Ovary (tissue), 3 donors: ENCODE measurements at regions not wholly inside any gene's neighbourhood (a gene's known extent, or its start where the extent isn't known, plus 50 kb on each side); places are given as distances from the start of the nearest gene placed in this dataset.

Experiments used
- EP300 ChIP-seq: sonication (generic); formaldehyde crosslinking; IDR thresholded peaks from one replicate; pipeline ENCODE4 v1.6.1; 2017; ENCODE audit warnings: antibody characterized with exemption
- TF ChIP-seq, protein P1 (sequence below), 3 donors: fragments of 450-650 bp in 2 of 3; fragments of 200-600 bp in 1 of 3; IDR thresholded peaks; one replicate each; pipeline versions ENCODE4 v1.5.1 to v1.8.0; 2016 to 2022; ENCODE audit warnings: antibody characterized with exemption in 3 of 3, mild to moderate bottlenecking in 1 of 3
- donor health status: DM: no; HTN: no; CAD: no.

DNA sequence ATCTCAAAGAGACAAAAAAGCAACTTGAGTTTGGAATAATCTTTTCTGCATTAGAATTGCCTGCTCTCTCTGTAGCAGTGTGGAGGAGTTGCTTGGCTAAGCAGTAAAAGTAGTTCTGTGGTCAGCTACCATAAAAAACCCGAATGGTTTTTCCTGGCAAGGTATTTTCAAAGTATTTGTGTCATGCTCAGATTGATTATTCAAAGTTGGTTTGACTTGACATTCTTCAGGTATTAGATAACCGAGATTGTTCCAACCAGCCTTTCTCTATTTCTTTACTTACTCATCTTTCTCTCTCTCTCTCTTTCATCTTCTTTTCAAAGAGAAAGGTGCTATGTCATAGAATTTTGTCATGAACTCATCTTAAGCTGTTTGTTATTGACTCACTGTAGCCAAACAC lies 404.9 kb downstream of the CPS1 start:
- TF ChIP-seq, protein P1, sequence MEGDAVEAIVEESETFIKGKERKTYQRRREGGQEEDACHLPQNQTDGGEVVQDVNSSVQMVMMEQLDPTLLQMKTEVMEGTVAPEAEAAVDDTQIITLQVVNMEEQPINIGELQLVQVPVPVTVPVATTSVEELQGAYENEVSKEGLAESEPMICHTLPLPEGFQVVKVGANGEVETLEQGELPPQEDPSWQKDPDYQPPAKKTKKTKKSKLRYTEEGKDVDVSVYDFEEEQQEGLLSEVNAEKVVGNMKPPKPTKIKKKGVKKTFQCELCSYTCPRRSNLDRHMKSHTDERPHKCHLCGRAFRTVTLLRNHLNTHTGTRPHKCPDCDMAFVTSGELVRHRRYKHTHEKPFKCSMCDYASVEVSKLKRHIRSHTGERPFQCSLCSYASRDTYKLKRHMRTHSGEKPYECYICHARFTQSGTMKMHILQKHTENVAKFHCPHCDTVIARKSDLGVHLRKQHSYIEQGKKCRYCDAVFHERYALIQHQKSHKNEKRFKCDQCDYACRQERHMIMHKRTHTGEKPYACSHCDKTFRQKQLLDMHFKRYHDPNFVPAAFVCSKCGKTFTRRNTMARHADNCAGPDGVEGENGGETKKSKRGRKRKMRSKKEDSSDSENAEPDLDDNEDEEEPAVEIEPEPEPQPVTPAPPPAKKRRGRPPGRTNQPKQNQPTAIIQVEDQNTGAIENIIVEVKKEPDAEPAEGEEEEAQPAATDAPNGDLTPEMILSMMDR (IDR thresholded peaks at IDR 0.05) = no peak
- TF ChIP-seq EP300 = no peak
